Type B pancreatic cell (in vitro differentiated cells): ENCODE measurements at regions not wholly inside any gene's neighbourhood (a gene's known extent, or its start where the extent isn't known, plus 50 kb on each side); places are given as distances from the start of the nearest gene placed in this dataset.

ENCODE experiments used
- DNase-seq: peaks from one replicate; pipeline ENCODE4 v3.0.0; 2021; ENCODE audit warnings: mixed read lengths; ENCODE audit not compliant: unreplicated experiment; ENCODE audit errors: extremely low spot score
- H3K27ac Mint-ChIP-seq: 2 replicates; pipeline ENCODE4 v1.8.0; 2021; ENCODE audit warnings: mild to moderate bottlenecking, mixed read lengths
- H3K27me3 Mint-ChIP-seq: 2 replicates; pipeline ENCODE4 v1.8.0; 2021; ENCODE audit warnings: mixed read lengths
- H3K36me3 Mint-ChIP-seq: 2 replicates; pipeline ENCODE4 v1.8.0; 2021; ENCODE audit warnings: mixed read lengths
- H3K4me1 Mint-ChIP-seq: one replicate; pipeline ENCODE4 v1.8.0; 2021; ENCODE audit warnings: mixed read lengths; ENCODE audit not compliant: unreplicated experiment
- H3K4me3 Mint-ChIP-seq: 2 replicates; pipeline ENCODE4 v1.8.0; 2021; ENCODE audit warnings: mild to moderate bottlenecking, mixed read lengths
- H3K9me3 Mint-ChIP-seq: 2 replicates; pipeline ENCODE4 v1.8.0; 2021; ENCODE audit warnings: mixed read lengths
- CTCF ChIP-seq: fragments of 200-600 bp; sonication (generic); conservative IDR thresholded peaks from 2 replicates; pipeline ENCODE4 v1.5.0; 2021; ENCODE audit warnings: antibody characterized with exemption, mild to moderate bottlenecking

GRCh38 chrX:1945879-1946278 is 331.0 kb downstream of the ASMT start:
- no peaks in the 10 kb centered on the region for H3K4me1 Mint-ChIP-seq
- no peak overlapping the region for H3K4me3 Mint-ChIP-seq
- no peak overlapping the region for H3K27ac Mint-ChIP-seq
- no peak for DNase-seq
- H3K36me3 Mint-ChIP-seq: no peaks in the 10 kb centered on the region
- TF ChIP-seq CTCF: no peak
- no peaks in the 10 kb centered on the region for H3K9me3 Mint-ChIP-seq
- no peaks in the 10 kb centered on the region for H3K27me3 Mint-ChIP-seq

- Mint-ChIP-seq H3K27ac (no peak overlapping the region), H3K36me3 (no peaks in the 10 kb centered on the region), H3K4me1 (no peaks in the 10 kb centered on the region), H3K9me3 (no peaks in the 10 kb centered on the region), H3K27me3 (no peaks in the 10 kb centered on the region), H3K4me3 (no peak overlapping the region)
- no peak for TF ChIP-seq CTCF
- DNase-seq: no peak
Measured at GRCh38 chrX:1946974-1947373, 332.1 kb downstream of the ASMT start.
